ENCODE measurements at regions not wholly inside any gene's neighbourhood (a gene's known extent, or its start where the extent isn't known, plus 50 kb on each side); places are given as distances from the start of the nearest gene placed in this dataset.

DNA sequence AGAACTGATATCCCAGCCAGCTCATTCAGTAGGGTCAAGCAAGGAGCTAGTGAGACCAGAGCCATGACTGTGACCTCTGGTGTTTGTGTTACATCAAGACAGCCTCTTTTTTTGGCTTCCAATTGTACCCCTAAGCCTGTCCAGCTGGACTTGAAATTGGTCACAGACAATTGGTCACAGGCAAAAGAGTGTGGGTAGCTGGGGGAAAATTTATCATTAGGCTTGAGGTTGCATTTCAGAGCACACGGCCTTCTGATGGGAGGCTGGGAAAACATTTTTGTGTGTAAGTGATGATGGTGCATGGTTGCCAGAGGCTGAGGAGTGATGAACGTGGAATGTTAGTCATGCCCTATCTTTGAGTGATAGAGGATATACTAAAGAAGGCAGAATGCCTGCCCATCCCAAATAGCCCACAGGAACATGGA lies 285.1 kb upstream of the SLC14A2 start:
- Histone ChIP-seq H3K4me3 (replicated peaks in 1 of 3; ENCODE audit: low read depth in 2 of 3, low read length in 3 of 3) (no peak overlapping the region), H3K4me2 (replicated peaks; ENCODE audit: extremely low read depth, low read length, poor library complexity, severe bottlenecking) (no peak overlapping the region), H2AFZ (ENCODE audit: insufficient read depth, low read depth, low read length, poor library complexity, severe bottlenecking) (no peak overlapping the region), H3K9ac (ENCODE audit: insufficient read depth, low read length, poor library complexity, severe bottlenecking) (no peak overlapping the region), H3K36me3 (replicated peaks in 1 of 2; ENCODE audit: control insufficient read depth in 1 of 2, insufficient read depth in 2 of 2, low read length in 2 of 2) (no peaks in the 10 kb centered on the region), H3K79me2 (ENCODE audit: insufficient read depth, low read length) (no peaks in the 10 kb centered on the region), H3K4me1 (ENCODE audit: control insufficient read depth in 1 of 2, insufficient read depth in 2 of 2, low read length in 2 of 2) (peaks cover 6 to 7% of the 10 kb centered on the region in 2 donors), H3K27ac (ENCODE audit: low read depth in 1 of 2, low read length in 2 of 2) (no peak overlapping the region), H3K27me3 (ENCODE audit: control insufficient read depth in 2 of 2, insufficient read depth in 2 of 2, low read length in 2 of 2) (no peaks in the 10 kb centered on the region), H3K9me3 (replicated peaks in 1 of 2; ENCODE audit: control insufficient read depth in 1 of 2, insufficient read depth in 1 of 2, low read length in 2 of 2) (no peaks in the 10 kb centered on the region), H4K20me1 (ENCODE audit: insufficient read depth, low read length) (no peaks in the 10 kb centered on the region)
- intact Hi-C loops (cut with micrococcal nuclease) = no loop called here
- Mint-ChIP-seq H3K27ac (no peak overlapping the region), H3K4me1 (peaks cover 10% of the 10 kb centered on the region), H3K27me3 (ENCODE audit: low read depth in 3 of 3) (no peaks in the 10 kb centered on the region), H3K36me3 (no peaks in the 10 kb centered on the region), H3K9me3 (peaks cover 0 to 4% (median 0%) of the 10 kb centered on the region in 7 donors), H3K4me3 (no peak overlapping the region)
- no peak for DNase-seq
- 100% methylated on average over 1 of the region's 2 CpGs for WGBS (ENCODE audit: insufficient coverage)
- TF ChIP-seq, protein P1, sequence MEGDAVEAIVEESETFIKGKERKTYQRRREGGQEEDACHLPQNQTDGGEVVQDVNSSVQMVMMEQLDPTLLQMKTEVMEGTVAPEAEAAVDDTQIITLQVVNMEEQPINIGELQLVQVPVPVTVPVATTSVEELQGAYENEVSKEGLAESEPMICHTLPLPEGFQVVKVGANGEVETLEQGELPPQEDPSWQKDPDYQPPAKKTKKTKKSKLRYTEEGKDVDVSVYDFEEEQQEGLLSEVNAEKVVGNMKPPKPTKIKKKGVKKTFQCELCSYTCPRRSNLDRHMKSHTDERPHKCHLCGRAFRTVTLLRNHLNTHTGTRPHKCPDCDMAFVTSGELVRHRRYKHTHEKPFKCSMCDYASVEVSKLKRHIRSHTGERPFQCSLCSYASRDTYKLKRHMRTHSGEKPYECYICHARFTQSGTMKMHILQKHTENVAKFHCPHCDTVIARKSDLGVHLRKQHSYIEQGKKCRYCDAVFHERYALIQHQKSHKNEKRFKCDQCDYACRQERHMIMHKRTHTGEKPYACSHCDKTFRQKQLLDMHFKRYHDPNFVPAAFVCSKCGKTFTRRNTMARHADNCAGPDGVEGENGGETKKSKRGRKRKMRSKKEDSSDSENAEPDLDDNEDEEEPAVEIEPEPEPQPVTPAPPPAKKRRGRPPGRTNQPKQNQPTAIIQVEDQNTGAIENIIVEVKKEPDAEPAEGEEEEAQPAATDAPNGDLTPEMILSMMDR (IDR thresholded peaks at IDR 0.05) = no peak

GRCh38 chr18:45332871-45333270 lies 282.4 kb upstream of the SLC14A2 start:
- Histone ChIP-seq H4K20me1 (ENCODE audit: insufficient read depth, low read length) (no peaks in the 10 kb centered on the region), H3K9ac (ENCODE audit: insufficient read depth, low read length, poor library complexity, severe bottlenecking) (no peak overlapping the region), H2AFZ (ENCODE audit: insufficient read depth, low read depth, low read length, poor library complexity, severe bottlenecking) (no peak overlapping the region), H3K36me3 (replicated peaks in 1 of 2; ENCODE audit: control insufficient read depth in 1 of 2, insufficient read depth in 2 of 2, low read length in 2 of 2) (no peaks in the 10 kb centered on the region), H3K27ac (ENCODE audit: low read depth in 1 of 2, low read length in 2 of 2) (no peak overlapping the region), H3K27me3 (ENCODE audit: control insufficient read depth in 2 of 2, insufficient read depth in 2 of 2, low read length in 2 of 2) (no peaks in the 10 kb centered on the region), H3K4me3 (replicated peaks in 1 of 3; ENCODE audit: low read depth in 2 of 3, low read length in 3 of 3) (no peak overlapping the region), H3K79me2 (ENCODE audit: insufficient read depth, low read length) (no peaks in the 10 kb centered on the region), H3K4me2 (replicated peaks; ENCODE audit: extremely low read depth, low read length, poor library complexity, severe bottlenecking) (no peak overlapping the region), H3K4me1 (ENCODE audit: control insufficient read depth in 1 of 2, insufficient read depth in 2 of 2, low read length in 2 of 2) (peaks cover 6 to 7% of the 10 kb centered on the region in 2 donors), H3K9me3 (replicated peaks in 1 of 2; ENCODE audit: control insufficient read depth in 1 of 2, insufficient read depth in 1 of 2, low read length in 2 of 2) (no peaks in the 10 kb centered on the region)
- no peak for DNase-seq
- no CpG with 5 or more reads among the region's 1 CpG for WGBS (ENCODE audit: insufficient coverage)
- Mint-ChIP-seq H3K27me3 (ENCODE audit: low read depth in 3 of 3) (no peaks in the 10 kb centered on the region), H3K9me3 (peaks cover 0 to 4% (median 0%) of the 10 kb centered on the region in 7 donors), H3K4me3 (no peak overlapping the region), H3K4me1 (peaks cover 10% of the 10 kb centered on the region), H3K36me3 (no peaks in the 10 kb centered on the region), H3K27ac (no peak overlapping the region)
- intact Hi-C loops (cut with micrococcal nuclease) = no loop called here
- TF ChIP-seq, protein P1 (IDR thresholded peaks at IDR 0.05) = no peak
